ENCODE measurements at regions not wholly inside any gene's neighbourhood (a gene's known extent, or its start where the extent isn't known, plus 50 kb on each side); places are given as distances from the start of the nearest gene placed in this dataset.

GRCh38 chr12:127400221-127400620 lies 866.7 kb upstream of the TMEM132C start:
- DNase-seq (ENCODE audit: low spot score) = no peak
- H3K9me3 Mint-ChIP-seq = no peaks in the 10 kb centered on the region
- no peak overlapping the region for H3K27ac Mint-ChIP-seq
- H3K9ac ChIP-seq = no peak overlapping the region
- H3K4me1 ChIP-seq = peaks cover 7% of the 10 kb centered on the region
- peaks cover 2% of the 10 kb centered on the region for H3K27me3 Mint-ChIP-seq (ENCODE audit: insufficient read depth, low read depth)
- H3K27me3 ChIP-seq = no peaks in the 10 kb centered on the region
- H3K4me1 Mint-ChIP-seq = no peaks in the 10 kb centered on the region
- no peaks in the 10 kb centered on the region for H3F3A ChIP-seq (ENCODE audit: low read depth)
- no peaks in the 10 kb centered on the region for H3K36me3 Mint-ChIP-seq
- no peak for TF ChIP-seq EZH2phosphoT487 (IDR thresholded peaks at IDR 0.05)
- TF ChIP-seq CTCF (IDR thresholded peaks at IDR 0.05) = no peak
- no peak for TF ChIP-seq EZH2 (IDR thresholded peaks at IDR 0.05)
- H3K79me2 ChIP-seq (ENCODE audit: low read depth) = no peaks in the 10 kb centered on the region
- H3K4me3 ChIP-seq = no peak overlapping the region
- no peaks in the 10 kb centered on the region for H3K9me3 ChIP-seq (ENCODE audit: low read depth)
- no peak overlapping the region for H3K4me3 Mint-ChIP-seq
- H3K27ac ChIP-seq = no peak overlapping the region
- H2AFZ ChIP-seq (replicated peaks) = no peak overlapping the region
- no peak overlapping the region for H3K4me2 ChIP-seq
- H3K36me3 ChIP-seq = no peaks in the 10 kb centered on the region
- H4K20me1 ChIP-seq (ENCODE audit: low read depth) = no peaks in the 10 kb centered on the region

DNA sequence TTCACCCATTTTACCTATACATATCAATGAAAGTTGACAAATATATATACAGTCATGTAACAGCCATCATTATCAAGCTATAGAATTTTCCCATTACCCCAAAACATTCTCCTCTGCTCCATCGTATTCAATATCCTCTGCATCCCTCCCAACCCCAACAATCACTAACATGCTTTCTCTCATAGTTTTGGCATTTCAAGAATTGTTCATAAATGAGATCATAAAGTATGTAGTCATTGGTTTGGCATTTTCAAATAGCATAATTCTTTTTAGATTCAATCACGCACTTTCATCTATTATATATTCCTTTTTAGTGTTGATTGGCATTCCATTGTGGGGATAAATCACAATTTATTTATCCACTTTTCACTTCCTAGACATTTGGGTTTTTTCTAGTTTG lies 866.0 kb upstream of the TMEM132C start:
- Mint-ChIP-seq H3K27me3 (ENCODE audit: insufficient read depth, low read depth) (peaks cover 5% of the 10 kb centered on the region), H3K9me3 (no peaks in the 10 kb centered on the region)

GRCh38 chr12:127401536-127401935 lies 865.4 kb upstream of the TMEM132C start:
- H3K27me3 ChIP-seq = no peaks in the 10 kb centered on the region
- Mint-ChIP-seq H3K4me1 (no peaks in the 10 kb centered on the region), H3K4me3 (no peak overlapping the region), H3K27me3 (ENCODE audit: insufficient read depth, low read depth) (peaks cover 10% of the 10 kb centered on the region), H3K36me3 (no peaks in the 10 kb centered on the region), H3K27ac (no peak overlapping the region), H3K9me3 (no peaks in the 10 kb centered on the region)
- H4K20me1 ChIP-seq (ENCODE audit: low read depth) = no peaks in the 10 kb centered on the region
- no peaks in the 10 kb centered on the region for H3K79me2 ChIP-seq (ENCODE audit: low read depth)
- DNase-seq (ENCODE audit: low spot score) = no peak
- H3K9ac ChIP-seq = no peak overlapping the region
- no peaks in the 10 kb centered on the region for H3K36me3 ChIP-seq
- TF ChIP-seq EZH2phosphoT487 (IDR thresholded peaks at IDR 0.05) (no peak), EZH2 (IDR thresholded peaks at IDR 0.05) (no peak), CTCF (IDR thresholded peaks at IDR 0.05) (no peak)
- peaks cover 7% of the 10 kb centered on the region for H3K4me1 ChIP-seq
- no peaks in the 10 kb centered on the region for H3K9me3 ChIP-seq (ENCODE audit: low read depth)
- no peak overlapping the region for H3K4me2 ChIP-seq
- no peaks in the 10 kb centered on the region for H3F3A ChIP-seq (ENCODE audit: low read depth)
- H3K4me3 ChIP-seq = no peak overlapping the region
- H2AFZ ChIP-seq (replicated peaks) = no peak overlapping the region
- H3K27ac ChIP-seq = no peak overlapping the region

More for the DNA sequence above, 866.0 kb upstream of the TMEM132C start:
- Histone ChIP-seq H3K9me3 (ENCODE audit: low read depth) (no peaks in the 10 kb centered on the region), H3K27me3 (no peaks in the 10 kb centered on the region), H3F3A (ENCODE audit: low read depth) (no peaks in the 10 kb centered on the region), H3K27ac (no peak overlapping the region), H4K20me1 (ENCODE audit: low read depth) (no peaks in the 10 kb centered on the region), H3K36me3 (no peaks in the 10 kb centered on the region), H3K9ac (no peak overlapping the region), H3K4me2 (no peak overlapping the region), H2AFZ (replicated peaks) (no peak overlapping the region), H3K4me1 (peaks cover 7% of the 10 kb centered on the region), H3K79me2 (ENCODE audit: low read depth) (no peaks in the 10 kb centered on the region), H3K4me3 (no peak overlapping the region)
- Mint-ChIP-seq H3K36me3 (no peaks in the 10 kb centered on the region), H3K4me1 (no peaks in the 10 kb centered on the region), H3K27ac (no peak overlapping the region), H3K4me3 (no peak overlapping the region)
- DNase-seq (ENCODE audit: low spot score) = no peak
- TF ChIP-seq EZH2phosphoT487 (IDR thresholded peaks at IDR 0.05) = no peak
- no peak for TF ChIP-seq EZH2 (IDR thresholded peaks at IDR 0.05)
- no peak for TF ChIP-seq CTCF (IDR thresholded peaks at IDR 0.05)
